A549 (cell line): ENCODE measurements at regions not wholly inside any gene's neighbourhood (a gene's known extent, or its start where the extent isn't known, plus 50 kb on each side); places are given as distances from the start of the nearest gene placed in this dataset.
"Not testable (repeated sequence)": the region's sequence is repeated elsewhere in the genome, so short reads cannot be mapped to it uniquely, and the experiment has no call there.

ENCODE experiments used
- ATAC-seq, 2 experiments: fragments of 200-7000 bp in 1 of 2; fragments of >200 bp in 1 of 2; cut with Nextera tagmentation in 1 of 2; cut with Tn5 transposase in 1 of 2; 3 replicates each; pipeline versions ENCODE4 v1.8.0 to v1.9.1; 2018 to 2020; ENCODE audit warnings: mild to moderate bottlenecking in 1 of 2, moderate library complexity in 1 of 2
- CTCF ChIA-PET: fragments of 300-600 bp; sonication (Branson Sonifier 250); formaldehyde crosslinking; extraction: SDS; loops from one replicate; lab custom pipeline; 2021; ENCODE audit warnings: antibody characterized with exemption, inconsistent platforms; lab: Yijun Ruan, JAX
- POLR2A ChIA-PET: fragments of 350-600 bp; formaldehyde crosslinking; extraction: SDS; loops from one replicate; lab custom pipeline; 2021; ENCODE audit warnings: antibody characterized with exemption, inconsistent platforms; lab: Yijun Ruan, JAX
- DNase-seq, 2 experiments: peaks; one replicate each; pipeline versions ENCODE4 v3.0.0 to v3.0.0-alpha.2; 2011 to 2016; ENCODE audit warnings: low read depth in 1 of 2, low spot score in 1 of 2
- FAIRE-seq: peaks from 2 replicates; lab custom pipeline; 2011; peaks lifted over from hg19 to GRCh38; lab: Jason Lieb, UNC
- H3K27ac ChIP-seq, 2 experiments: fragments of >200 bp; sonication (Bioruptor Twin); formaldehyde crosslinking; 3 replicates each; pipeline ENCODE4 v1.5.1; 2016 to 2017
- H3K4me1 ChIP-seq: fragments of >200 bp; sonication (Bioruptor Twin); formaldehyde crosslinking; 3 replicates; pipeline ENCODE4 v1.6.1; 2016
- H3K4me2 ChIP-seq: fragments of >200 bp; sonication (Bioruptor Twin); formaldehyde crosslinking; 3 replicates; pipeline ENCODE4 v1.6.1; 2016
- H3K4me3 ChIP-seq: fragments of >200 bp; sonication (Bioruptor Twin); formaldehyde crosslinking; 3 replicates; pipeline ENCODE4 v1.5.1; 2016
- H3K9me3 ChIP-seq: fragments of >200 bp; sonication (Bioruptor Twin); formaldehyde crosslinking; 3 replicates; pipeline ENCODE4 v1.6.1; 2016
- CBX8 ChIP-seq: fragments of 200-600 bp; sonication (generic); IDR thresholded peaks from 2 replicates; pipeline ENCODE4 v1.6.1; 2016
- CEBPB ChIP-seq, 2 experiments: fragments of >200 bp in 1 of 2; sonication (Bioruptor Twin) in 1 of 2; formaldehyde crosslinking in 1 of 2; IDR thresholded peaks; 2 replicates each; pipeline ENCODE4 v1.6.1; 2012 to 2016
- CHD2 ChIP-seq: fragments of 150-350 bp; IDR thresholded peaks from 2 replicates; pipeline ENCODE4 v1.6.1; 2014; ENCODE audit warnings: low read length; ENCODE audit not compliant: partially characterized antibody
- EHMT2 ChIP-seq: fragments of 200-600 bp; sonication (generic); IDR thresholded peaks from 2 replicates; pipeline ENCODE4 v1.6.1; 2016; ENCODE audit warnings: antibody characterized with exemption, low read depth, mild to moderate bottlenecking, moderate library complexity
- ELK1 ChIP-seq: fragments of 150-350 bp; IDR thresholded peaks from 2 replicates; pipeline ENCODE4 v1.6.1; 2014; ENCODE audit warnings: low read depth, mild to moderate bottlenecking, low read length
- FOSL2 ChIP-seq, 2 experiments: fragments of 450-650 bp in 1 of 2; fragments of >200 bp in 1 of 2; sonication (Bioruptor Twin) in 1 of 2; formaldehyde crosslinking; IDR thresholded peaks; 2 replicates each; pipeline versions ENCODE4 v1.5.0 to v1.6.1; 2016 to 2020; ENCODE audit warnings: mild to moderate bottlenecking in 1 of 2, moderate library complexity in 1 of 2
- HES2 ChIP-seq: fragments of >200 bp; sonication (Bioruptor Twin); formaldehyde crosslinking; IDR thresholded peaks from 2 replicates; pipeline ENCODE4 v1.6.1; 2016
- HEYL ChIP-seq: fragments of 250-450 bp; sonication (Bioruptor Pico); IDR thresholded peaks from 2 replicates; pipeline ENCODE4 v1.8.0; 2021; ENCODE audit warnings: mild to moderate bottlenecking, moderate library complexity
- HOXA7 ChIP-seq: fragments of 250-450 bp; sonication (Bioruptor Pico); IDR thresholded peaks from 2 replicates; pipeline ENCODE4 v1.5.0; 2020; ENCODE audit warnings: mild to moderate bottlenecking, moderate library complexity
- HOXB13 ChIP-seq: fragments of 250-450 bp; sonication (Bioruptor Pico); IDR thresholded peaks from 2 replicates; pipeline ENCODE4 v1.5.0; 2020; ENCODE audit warnings: low read depth, mild to moderate bottlenecking, moderate library complexity
- JUN ChIP-seq, 2 experiments: fragments of >200 bp; sonication (Bioruptor Twin); formaldehyde crosslinking; IDR thresholded peaks; 2 replicates in 1 of 2; 3 replicates in 1 of 2; pipeline ENCODE4 v1.6.1; 2016 to 2017
- MAFK ChIP-seq: fragments of 450-650 bp; IDR thresholded peaks from 2 replicates; pipeline ENCODE4 v1.6.1; 2014; ENCODE audit not compliant: partially characterized antibody
- MAZ ChIP-seq: fragments of 150-350 bp; IDR thresholded peaks from 2 replicates; pipeline ENCODE4 v1.6.1; 2014; ENCODE audit warnings: antibody characterized with exemption, low read depth, low read length, borderline replicate concordance
- MYC ChIP-seq: IDR thresholded peaks from 2 replicates; pipeline ENCODE4 v1.6.1; 2012; ENCODE audit warnings: mild to moderate bottlenecking, inconsistent platforms, low read length, improper control_type of control experiment, borderline replicate concordance
- NFE2L2 ChIP-seq: fragments of 150-350 bp; conservative IDR thresholded peaks from 2 replicates; pipeline ENCODE4 v1.6.1; 2014; ENCODE audit warnings: low read length
- NR3C1 ChIP-seq: fragments of >200 bp; sonication (Bioruptor Twin); formaldehyde crosslinking; IDR thresholded peaks from 3 replicates; pipeline ENCODE4 v1.6.1; 2017
- PHF8 ChIP-seq: fragments of 200-600 bp; sonication (generic); IDR thresholded peaks from 2 replicates; pipeline ENCODE4 v1.6.1; 2016; ENCODE audit warnings: low read depth, mild to moderate bottlenecking, antibody characterized with exemption, moderate library complexity, borderline replicate concordance
- POLR2AphosphoS2 ChIP-seq: conservative IDR thresholded peaks from 2 replicates; pipeline ENCODE4 v1.6.1; 2012; ENCODE audit warnings: low read length, improper control_type of control experiment, inconsistent platforms
- RARB ChIP-seq: fragments of 250-450 bp; sonication (Bioruptor Pico); IDR thresholded peaks from 2 replicates; pipeline ENCODE4 v1.8.0; 2021; ENCODE audit warnings: mild to moderate bottlenecking, moderate library complexity
- RCOR1 ChIP-seq: fragments of 150-350 bp; IDR thresholded peaks from 2 replicates; pipeline ENCODE4 v1.6.1; 2014; ENCODE audit warnings: antibody characterized with exemption, low read length, low read depth
- RNF2 ChIP-seq: fragments of 200-600 bp; sonication (generic); IDR thresholded peaks from 2 replicates; pipeline ENCODE4 v1.6.1; 2016; ENCODE audit warnings: low read depth, mild to moderate bottlenecking, antibody characterized with exemption, moderate library complexity, borderline replicate concordance
- SREBF2 ChIP-seq: fragments of 450-650 bp; IDR thresholded peaks from 2 replicates; pipeline ENCODE4 v1.6.1; 2014; ENCODE audit warnings: mild to moderate bottlenecking, moderate library complexity
- TP53 ChIP-seq: fragments of 250-450 bp; sonication (Bioruptor Pico); IDR thresholded peaks from 2 replicates; pipeline ENCODE4 v1.5.0; 2021; ENCODE audit warnings: mild to moderate bottlenecking, moderate library complexity
- ZFP36 ChIP-seq: fragments of 450-650 bp; IDR thresholded peaks from 2 replicates; pipeline ENCODE4 v1.6.1; 2014; ENCODE audit warnings: borderline replicate concordance; ENCODE audit not compliant: partially characterized antibody
- ZNF302 ChIP-seq: fragments of 250-450 bp; sonication (Bioruptor Pico); IDR thresholded peaks from 2 replicates; pipeline ENCODE4 v1.9.0; 2021; ENCODE audit warnings: inconsistent platforms, mild to moderate bottlenecking, moderate library complexity
- ZSCAN20 ChIP-seq: fragments of 250-450 bp; sonication (Bioruptor Pico); IDR thresholded peaks from 2 replicates; pipeline ENCODE4 v1.8.0; 2022; ENCODE audit warnings: mild to moderate bottlenecking, moderate library complexity
- WGBS: methylation state at CpG from one replicate; pipeline ENCODE4 v1.1.6; 2017; ENCODE audit errors: missing lambda C conversion rate; 5-methylcytosine and 5-hydroxymethylcytosine counted together
- TF ChIP-seq, protein P1 (sequence below): fragments of 250-450 bp; sonication (Bioruptor Pico); IDR thresholded peaks from 2 replicates; pipeline ENCODE4 v1.5.0; 2020; ENCODE audit warnings: low read depth, mild to moderate bottlenecking, moderate library complexity

DNA sequence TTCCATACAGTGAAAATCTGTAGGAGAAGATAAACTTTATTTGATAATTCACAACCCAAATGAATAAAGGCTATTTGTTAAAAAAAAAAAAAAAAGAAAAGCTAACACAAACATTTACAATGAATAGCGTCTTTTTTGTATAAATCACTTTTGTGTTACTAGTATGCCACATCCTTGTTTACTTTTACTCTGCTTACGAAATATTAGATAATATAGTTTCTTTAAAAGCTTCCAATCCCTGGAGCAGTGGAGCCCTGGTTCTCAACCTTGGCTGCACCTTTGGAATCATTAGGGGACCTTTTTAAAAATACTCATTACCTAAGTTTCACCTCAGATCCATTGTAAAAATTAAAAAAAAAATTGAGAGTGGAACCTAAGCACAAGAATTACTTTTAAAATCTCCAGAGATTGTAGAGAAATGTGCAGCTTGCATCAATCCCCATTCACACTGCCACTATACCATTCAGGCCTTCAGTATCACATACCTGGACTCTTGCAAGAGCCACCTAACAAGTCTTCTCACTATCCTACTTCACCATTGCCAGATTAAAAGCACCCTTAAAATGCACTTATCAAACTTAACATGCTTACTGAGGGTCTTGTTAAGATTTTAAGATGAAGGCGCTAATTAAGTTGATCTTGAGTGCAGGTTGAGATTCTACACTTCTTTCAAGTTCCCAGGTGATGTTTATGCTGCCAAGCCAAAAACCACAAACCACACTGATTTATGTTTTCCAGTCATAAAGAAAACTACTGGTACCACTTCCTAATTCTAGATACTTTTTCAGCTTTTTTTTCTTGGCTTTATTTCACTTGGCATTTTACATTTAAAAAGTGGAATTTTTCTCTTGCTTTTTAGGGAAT lies 59.7 kb upstream of the ZC3H15 start (continued):
- no peak for TF ChIP-seq ELK1

DNA sequence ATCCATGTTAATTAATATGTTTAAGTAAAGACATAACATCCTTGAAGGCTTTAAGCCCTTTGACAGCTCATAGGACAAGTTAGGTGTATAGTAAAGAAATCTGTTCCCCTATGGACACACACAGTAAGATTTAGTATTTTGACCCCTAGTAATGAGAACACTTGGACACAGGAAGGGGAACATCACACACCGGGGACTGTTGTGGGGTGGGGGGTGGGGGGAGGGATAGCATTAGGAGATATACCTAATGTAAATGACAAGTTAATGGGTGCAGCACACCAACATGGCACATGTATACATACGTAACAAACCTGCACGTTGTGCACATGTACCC lies 59.1 kb upstream of the ZC3H15 start:
- 79% methylated on average over 2 of the region's 3 CpGs for WGBS
- H3K4me2 ChIP-seq, H3K9me3 ChIP-seq, DNase-seq, ATAC-seq, H3K27ac ChIP-seq, H3K4me1 ChIP-seq, POLR2A ChIA-PET, FAIRE-seq, H3K4me3 ChIP-seq, CTCF ChIA-PET: not testable (repeated sequence)

DNA sequence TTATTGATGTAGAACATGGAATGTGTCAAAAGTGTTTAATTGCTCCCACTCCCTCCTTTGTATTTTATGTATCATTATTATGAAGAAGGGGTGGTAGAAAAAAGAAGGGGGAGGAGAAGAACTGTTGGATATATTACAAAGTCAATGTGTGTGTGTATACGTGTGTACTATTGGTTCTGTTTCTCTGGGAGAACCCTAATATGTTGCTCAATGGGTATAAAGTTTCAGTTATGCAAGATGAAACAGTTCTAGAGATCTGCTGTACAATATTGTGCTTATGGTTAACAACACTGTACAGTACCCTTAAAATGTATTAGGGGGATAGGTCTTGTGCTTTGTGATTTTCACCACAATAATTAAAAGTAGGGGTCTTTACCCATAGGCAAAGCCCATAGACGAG lies 58.1 kb upstream of the ZC3H15 start:
- TF ChIP-seq RCOR1 (no peak), SREBF2 (no peak), MAFK (no peak), CBX8 (no peak), PHF8 (no peak), MYC (no peak), FOSL2 (IDR thresholded peaks at IDR 0.05) (no peak), FOSL2 (CRISPR knock-in tag; IDR thresholded peaks at IDR 0.05) (no peak), HEYL (CRISPR knock-in tag) (no peak), TP53 (CRISPR knock-in tag) (no peak), MAZ (no peak), NFE2L2 (no peak), ZSCAN20 (CRISPR knock-in tag) (no peak), NR3C1 (no peak), RARB (CRISPR knock-in tag) (no peak), ZNF302 (no peak), CEBPB (IDR thresholded peaks at IDR 0.05) (no peak), HOXA7 (no peak), RNF2 (no peak)
- Histone ChIP-seq H3K9me3 (no peaks in the 10 kb centered on the region), H3K4me1 (no peaks in the 10 kb centered on the region), H3K4me2 (no peak overlapping the region), H3K27ac (no peak overlapping the region), H3K4me3 (no peak overlapping the region)
- CTCF ChIA-PET, result no interaction called here
- no peak for DNase-seq
- no peak for FAIRE-seq
- POLR2A ChIA-PET, result no interaction called here
- 54% methylated on average over 2 of the region's 2 CpGs for WGBS
- no peak for ATAC-seq

- ATAC-seq (no peak), FAIRE-seq (no peak), DNase-seq (no peak)
- TF ChIP-seq MAFK, result no peak
- TF ChIP-seq CHD2, result no peak
- TF ChIP-seq HOXB13, result no peak
- no peak for TF ChIP-seq ZFP36
- no peak for TF ChIP-seq EHMT2
- TF ChIP-seq, protein P1, sequence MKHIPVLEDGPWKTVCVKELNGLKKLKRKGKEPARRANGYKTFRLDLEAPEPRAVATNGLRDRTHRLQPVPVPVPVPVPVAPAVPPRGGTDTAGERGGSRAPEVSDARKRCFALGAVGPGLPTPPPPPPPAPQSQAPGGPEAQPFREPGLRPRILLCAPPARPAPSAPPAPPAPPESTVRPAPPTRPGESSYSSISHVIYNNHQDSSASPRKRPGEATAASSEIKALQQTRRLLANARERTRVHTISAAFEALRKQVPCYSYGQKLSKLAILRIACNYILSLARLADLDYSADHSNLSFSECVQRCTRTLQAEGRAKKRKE (CRISPR knock-in tag), result no peak
- no peak for TF ChIP-seq RNF2
- TF ChIP-seq POLR2AphosphoS2, result no peak
- TF ChIP-seq ZSCAN20 (CRISPR knock-in tag), result no peak
- TF ChIP-seq FOSL2 (IDR thresholded peaks at IDR 0.05), result no peak
- no peak for TF ChIP-seq FOSL2 (CRISPR knock-in tag; IDR thresholded peaks at IDR 0.05)
- TF ChIP-seq JUN (IDR thresholded peaks at IDR 0.05), result no peak
- no peak for TF ChIP-seq HES2
- ChIA-PET CTCF (no interaction called here), POLR2A (no interaction called here)
- H3K4me2 ChIP-seq, result no peak overlapping the region
- no peak overlapping the region for H3K27ac ChIP-seq
- no peaks in the 10 kb centered on the region for H3K9me3 ChIP-seq
- H3K4me1 ChIP-seq, result no peaks in the 10 kb centered on the region
- H3K4me3 ChIP-seq, result no peak overlapping the region
Measured at GRCh38 chr2:186429104-186429503, 57.0 kb upstream of the ZC3H15 start.
